ENCODE measurements at regions not wholly inside any gene's neighbourhood (a gene's known extent, or its start where the extent isn't known, plus 50 kb on each side); places are given as distances from the start of the nearest gene placed in this dataset.
"Not testable (repeated sequence)": the region's sequence is repeated elsewhere in the genome, so short reads cannot be mapped to it uniquely, and the experiment has no call there.

DNA sequence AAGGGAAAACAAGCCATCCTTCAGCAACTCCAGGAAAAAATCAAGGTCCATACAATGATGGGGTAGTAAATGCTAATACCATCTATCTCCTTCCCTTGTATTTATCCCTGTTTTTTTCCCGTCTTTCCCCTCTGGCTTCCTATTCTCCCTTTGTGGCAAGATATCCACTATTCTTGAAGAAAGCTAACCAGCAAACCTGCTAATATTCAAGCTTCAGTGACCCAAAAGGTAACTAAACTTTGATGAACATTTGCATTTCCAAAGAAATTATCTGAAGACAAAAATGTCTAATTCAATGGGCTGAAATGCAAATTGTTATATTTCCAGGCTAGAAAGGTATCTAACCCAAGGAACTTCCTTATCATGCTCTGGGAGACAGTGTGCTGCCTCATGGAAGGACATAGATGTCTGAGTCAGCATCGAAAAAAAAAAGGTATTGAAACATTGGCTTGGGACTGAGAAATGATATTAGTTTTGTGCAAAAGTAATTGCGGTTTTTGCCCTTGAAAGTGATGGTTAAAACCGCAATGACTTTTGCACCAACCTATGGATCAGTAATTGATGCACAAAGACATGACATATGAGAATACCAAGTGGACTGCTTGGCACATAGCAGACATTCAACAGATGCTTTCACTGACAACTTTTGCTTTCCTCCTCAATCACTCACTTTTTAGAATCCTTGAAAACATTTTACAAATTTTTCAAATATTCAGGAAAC is 63.7 kb upstream of the HNMT start:
- Histone ChIP-seq H3K9me3 (no peaks in the 10 kb centered on the region), H3K4me1 (no peaks in the 10 kb centered on the region), H3K36me3 (no peaks in the 10 kb centered on the region), H3K27me3 (no peaks in the 10 kb centered on the region), H3K4me3 (no peak overlapping the region), H3K27ac (replicated peaks in 1 of 4) (no peak overlapping the region)
- DNase-seq (ENCODE audit: extremely low spot score) = no peak
- WGBS = 78% methylated on average over 4 of the region's 4 CpGs
- intact Hi-C loops (cut with DNase I) = no loop called here
- TF ChIP-seq EP300 (IDR thresholded peaks at IDR 0.05) (no peak), POLR2A (IDR thresholded peaks at IDR 0.05; ENCODE audit: low read depth) (no peak), CTCF (IDR thresholded peaks at IDR 0.05) (no peak)

DNA sequence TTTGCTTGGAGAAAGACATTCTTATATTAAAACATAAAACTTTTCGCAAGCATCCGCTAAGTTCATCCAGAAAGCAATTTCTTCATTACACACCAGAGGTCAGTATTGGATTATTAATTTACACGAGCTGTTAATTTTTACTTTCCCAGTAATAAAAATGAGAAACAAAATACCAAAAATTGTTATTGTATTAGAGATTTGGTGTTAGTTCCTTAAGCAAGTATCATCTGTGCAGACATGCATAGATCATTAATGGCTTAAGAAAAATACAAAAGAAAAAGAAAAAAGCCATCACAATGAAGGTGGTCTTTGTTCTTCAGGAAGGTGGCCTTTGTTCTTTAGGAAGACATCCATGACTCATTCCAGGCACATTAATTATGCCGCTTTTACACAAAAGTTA is 53.6 kb upstream of the HNMT start:
- peak; percentile 61 to 67 (median 65) for TF ChIP-seq CTCF (IDR thresholded peaks at IDR 0.05)
- no peak for TF ChIP-seq EP300 (IDR thresholded peaks at IDR 0.05)
- TF ChIP-seq POLR2AphosphoS5 (IDR thresholded peaks at IDR 0.05) = no peak
- Histone ChIP-seq H3K4me1 (no peaks in the 10 kb centered on the region), H3K9me3 (no peaks in the 10 kb centered on the region), H3K4me3 (no peak overlapping the region), H3K27me3 (no peaks in the 10 kb centered on the region), H3K36me3 (no peaks in the 10 kb centered on the region), H3K27ac (replicated peaks in 1 of 4) (no peak overlapping the region)
- 24% methylated on average over 4 of the region's 4 CpGs for WGBS
- intact Hi-C loops (cut with DNase I) = loop anchor here (10.0 kb wide), 2 partner anchors 464 to 874 kb away; partner anchors contain the start of gene NXPH2
- DNase-seq (ENCODE audit: extremely low spot score) = no peak

GRCh38 chr2:137912371-137912770 is 51.9 kb upstream of the HNMT start:
- TF ChIP-seq POLR2AphosphoS5 (IDR thresholded peaks at IDR 0.05) (no peak), EP300 (IDR thresholded peaks at IDR 0.05) (no peak), POLR2A (IDR thresholded peaks at IDR 0.05; ENCODE audit: low read depth) (no peak), CTCF (IDR thresholded peaks at IDR 0.05) (no peak)
- H3K27ac ChIP-seq (replicated peaks in 1 of 4) = no peak overlapping the region
- H3K9me3 ChIP-seq = no peaks in the 10 kb centered on the region
- no peak overlapping the region for H3K4me3 ChIP-seq
- DNase-seq (ENCODE audit: extremely low spot score) = no peak
- intact Hi-C loops (cut with DNase I) = loop anchor here (10.0 kb wide), 2 partner anchors 462 to 872 kb away; partner anchors contain the start of gene NXPH2
- WGBS = 74% methylated on average over 2 of the region's 2 CpGs
- no peaks in the 10 kb centered on the region for H3K4me1 ChIP-seq
- no peaks in the 10 kb centered on the region for H3K36me3 ChIP-seq
- H3K27me3 ChIP-seq = no peaks in the 10 kb centered on the region

DNA sequence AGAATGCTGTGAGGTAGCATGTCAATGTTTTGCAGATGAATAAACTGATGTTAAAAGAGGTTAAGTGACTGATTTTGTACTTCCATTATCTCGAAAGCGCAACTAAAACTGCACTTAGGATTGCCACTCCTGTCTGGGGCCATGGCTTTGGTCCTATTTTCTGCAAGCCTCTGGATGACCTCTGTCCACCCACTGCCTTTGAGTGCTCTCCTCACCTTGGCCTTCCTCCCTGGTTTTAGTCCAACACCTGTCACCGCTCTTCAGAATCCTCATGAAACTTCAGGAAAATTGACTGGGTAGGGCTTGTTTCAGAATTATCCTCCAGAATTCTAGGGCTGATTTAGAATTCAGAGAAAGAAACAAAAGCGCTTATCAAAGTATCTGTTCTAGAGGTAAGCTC is 51.1 kb upstream of the HNMT start:
- Histone ChIP-seq H3K27me3 (no peaks in the 10 kb centered on the region), H3K4me1 (no peaks in the 10 kb centered on the region), H3K9me3 (no peaks in the 10 kb centered on the region), H3K27ac (replicated peaks in 1 of 4) (no peak overlapping the region), H3K4me3 (no peak overlapping the region), H3K36me3 (no peaks in the 10 kb centered on the region)
- TF ChIP-seq CTCF (IDR thresholded peaks at IDR 0.05) (no peak), EP300 (IDR thresholded peaks at IDR 0.05) (no peak), POLR2AphosphoS5 (IDR thresholded peaks at IDR 0.05) (no peak)
- intact Hi-C loops (cut with DNase I) = loop anchor here (10.0 kb wide), 2 partner anchors 462 to 872 kb away; partner anchors contain the start of gene NXPH2
- no peak for DNase-seq (ENCODE audit: extremely low spot score)
- 95% methylated on average over 4 of the region's 4 CpGs for WGBS

- H3K36me3 ChIP-seq; H3K4me1 ChIP-seq; DNase-seq (ENCODE audit: extremely low spot score); H3K9me3 ChIP-seq; H3K27me3 ChIP-seq; H3K4me3 ChIP-seq; H3K27ac ChIP-seq (replicated peaks in 1 of 4): not testable (repeated sequence)
- intact Hi-C loops (cut with DNase I) = loop anchor here (10.0 kb wide), 2 partner anchors 461 to 871 kb away; partner anchors contain the start of gene NXPH2
- WGBS = 94% methylated on average over 2 of the region's 2 CpGs
Observed at GRCh38 chr2:137913648-137914047, 50.6 kb upstream of the HNMT start.
